ENCODE measurements at regions not wholly inside any gene's neighbourhood (a gene's known extent, or its start where the extent isn't known, plus 50 kb on each side); places are given as distances from the start of the nearest gene placed in this dataset.
A peak's percentile ranks its signal among the peaks of the same experiment; 100 is the strongest.
"Not testable (repeated sequence)": the region's sequence is repeated elsewhere in the genome, so short reads cannot be mapped to it uniquely, and the experiment has no call there.

GRCh38 chr9:96061293-96061987 is 185.9 kb downstream of the ERCC6L2 start:
- peak; percentile 57 for DNase-seq

GRCh38 chr9:96058218-96058617 is 182.7 kb downstream of the ERCC6L2 start:
- DNase-seq = no peak

GRCh38 chr9:96057155-96057554 is 181.7 kb downstream of the ERCC6L2 start:
- peak; percentile 11 for DNase-seq

GRCh38 chr9:96056226-96056625 is 180.7 kb downstream of the ERCC6L2 start:
- no peak for DNase-seq

- not testable (repeated sequence) for DNase-seq
Measured at GRCh38 chr9:96054248-96054647, 178.8 kb downstream of the ERCC6L2 start.

GRCh38 chr9:96052686-96053085 is 177.2 kb downstream of the ERCC6L2 start:
- no peak for DNase-seq

GRCh38 chr9:96051423-96051822 is 175.9 kb downstream of the ERCC6L2 start:
- DNase-seq = no peak

GRCh38 chr9:96050861-96051155 is 175.3 kb downstream of the ERCC6L2 start:
- no peak for DNase-seq

GRCh38 chr9:96050048-96050860 is 174.8 kb downstream of the ERCC6L2 start:
- no peak for DNase-seq

GRCh38 chr9:96048956-96049831 is 173.7 kb downstream of the ERCC6L2 start:
- no peak for DNase-seq

GRCh38 chr9:96048104-96048955 is 172.8 kb downstream of the ERCC6L2 start:
- DNase-seq = no peak

- no peak for DNase-seq
Measured at GRCh38 chr9:96047741-96048103, 172.2 kb downstream of the ERCC6L2 start.

GRCh38 chr9:96047116-96047639 is 171.7 kb downstream of the ERCC6L2 start:
- DNase-seq = no peak

GRCh38 chr9:96045811-96046210 is 170.3 kb downstream of the ERCC6L2 start:
- DNase-seq = no peak

- no peak for DNase-seq
Measured at GRCh38 chr9:96044401-96044800, 168.9 kb downstream of the ERCC6L2 start.

- no peak for DNase-seq
Measured at GRCh38 chr9:96040591-96041461, 165.3 kb downstream of the ERCC6L2 start.

GRCh38 chr9:96038914-96039313 is 163.4 kb downstream of the ERCC6L2 start:
- no peak for DNase-seq

GRCh38 chr9:96038271-96038670 is 162.8 kb downstream of the ERCC6L2 start:
- DNase-seq = no peak

- DNase-seq = no peak
Measured at GRCh38 chr9:96034553-96035122, 159.1 kb downstream of the ERCC6L2 start.

GRCh38 chr9:96033896-96034295 is 158.4 kb downstream of the ERCC6L2 start:
- DNase-seq = no peak
